ENCODE measurements at regions not wholly inside any gene's neighbourhood (a gene's known extent, or its start where the extent isn't known, plus 50 kb on each side); places are given as distances from the start of the nearest gene placed in this dataset.
"Not testable (repeated sequence)": the region's sequence is repeated elsewhere in the genome, so short reads cannot be mapped to it uniquely, and the experiment has no call there.

- TF ChIP-seq TAF1 (IDR thresholded peaks at IDR 0.05; ENCODE audit: borderline replicate concordance, low read depth, low read length); POLR2A (IDR thresholded peaks at IDR 0.05; ENCODE audit: low read depth, low read length): not testable (repeated sequence)
Observed at GRCh38 chr2:110329158-110329557, 116.8 kb upstream of the MTLN start.

Measured in GM12892 (cell line).